H1 (cell line): ENCODE measurements at regions not wholly inside any gene's neighbourhood (a gene's known extent, or its start where the extent isn't known, plus 50 kb on each side); places are given as distances from the start of the nearest gene placed in this dataset.

Experiments used
- SAP30 ChIP-seq: fragments of 300-600 bp; sonication (generic); IDR thresholded peaks from 2 replicates; pipeline ENCODE4 v1.7.1; 2012; ENCODE audit warnings: low read length, moderate library complexity, mild to moderate bottlenecking, inconsistent platforms; ENCODE audit not compliant: insufficient read depth, insufficient replicate concordance
- TEAD4 ChIP-seq: IDR thresholded peaks from 2 replicates; pipeline ENCODE4 v1.6.1; 2012; ENCODE audit warnings: low read depth, low read length, inconsistent platforms, mixed read lengths

GRCh38 chr6:42509256-42509655 is 54.6 kb upstream of the UBR2 start (continued):
- TF ChIP-seq SAP30, result no peak
- no peak for TF ChIP-seq TEAD4
